Effector memory CD4-positive, alpha-beta T cell (primary cell): ENCODE measurements at regions not wholly inside any gene's neighbourhood (a gene's known extent, or its start where the extent isn't known, plus 50 kb on each side); places are given as distances from the start of the nearest gene placed in this dataset.
"Not testable (repeated sequence)": the region's sequence is repeated elsewhere in the genome, so short reads cannot be mapped to it uniquely, and the experiment has no call there.

Experiments used
- DNase-seq, 3 donors: peaks; one replicate each; pipeline ENCODE4 v3.0.0-alpha.2; 2020
- H3K27ac ChIP-seq: 2 replicates; pipeline ENCODE4 v1.7.0; 2013; ENCODE audit warnings: mild to moderate bottlenecking, low read length, moderate library complexity; ENCODE audit not compliant: insufficient read depth, poor library complexity, severe bottlenecking
- H3K27me3 ChIP-seq: replicated peaks from 2 replicates; pipeline ENCODE4 v1.7.0; 2013; ENCODE audit warnings: mild to moderate bottlenecking, low read length; ENCODE audit not compliant: insufficient read depth, control insufficient read depth, poor library complexity, severe bottlenecking
- H3K36me3 ChIP-seq: 2 replicates; pipeline ENCODE4 v1.7.0; 2013; ENCODE audit warnings: mild to moderate bottlenecking, low read length, moderate library complexity; ENCODE audit not compliant: control insufficient read depth, insufficient read depth
- H3K4me1 ChIP-seq: 2 replicates; pipeline ENCODE4 v1.7.0; 2013; ENCODE audit warnings: low read length, mild to moderate bottlenecking; ENCODE audit not compliant: control insufficient read depth, insufficient read depth, poor library complexity, severe bottlenecking
- H3K4me3 ChIP-seq: 2 replicates; pipeline ENCODE4 v1.7.0; 2013; ENCODE audit warnings: low read length, low read depth, mild to moderate bottlenecking; ENCODE audit not compliant: insufficient read depth, poor library complexity, severe bottlenecking
- H3K9me3 ChIP-seq: 2 replicates; pipeline ENCODE4 v1.7.0; 2013; ENCODE audit warnings: mild to moderate bottlenecking, low read length, moderate library complexity; ENCODE audit not compliant: control insufficient read depth

DNA sequence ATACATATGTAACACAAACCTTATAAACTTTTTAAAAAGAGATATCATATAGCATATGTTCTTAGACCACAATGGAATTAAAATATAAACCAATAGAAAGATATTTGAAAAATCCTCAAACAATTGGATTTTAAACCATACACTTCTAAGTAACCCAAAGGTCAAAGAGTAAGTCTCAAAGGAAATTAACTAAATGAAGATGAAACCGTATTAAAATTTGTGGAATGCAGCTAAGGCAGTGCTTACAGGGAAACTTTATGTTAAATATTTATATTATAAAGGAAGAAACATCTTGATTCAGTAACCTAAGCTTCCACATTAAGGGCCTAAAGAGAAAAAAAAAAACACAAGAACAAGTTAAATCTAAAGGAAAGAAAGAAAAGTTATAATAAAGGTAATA is 966.1 kb downstream of the SLC4A3 start:
- Histone ChIP-seq H3K27me3 (no peaks in the 10 kb centered on the region), H3K9me3 (no peaks in the 10 kb centered on the region), H3K4me1 (no peaks in the 10 kb centered on the region), H3K36me3 (no peaks in the 10 kb centered on the region), H3K4me3 (no peak overlapping the region), H3K27ac (no peak overlapping the region)
- DNase-seq = no peak

DNA sequence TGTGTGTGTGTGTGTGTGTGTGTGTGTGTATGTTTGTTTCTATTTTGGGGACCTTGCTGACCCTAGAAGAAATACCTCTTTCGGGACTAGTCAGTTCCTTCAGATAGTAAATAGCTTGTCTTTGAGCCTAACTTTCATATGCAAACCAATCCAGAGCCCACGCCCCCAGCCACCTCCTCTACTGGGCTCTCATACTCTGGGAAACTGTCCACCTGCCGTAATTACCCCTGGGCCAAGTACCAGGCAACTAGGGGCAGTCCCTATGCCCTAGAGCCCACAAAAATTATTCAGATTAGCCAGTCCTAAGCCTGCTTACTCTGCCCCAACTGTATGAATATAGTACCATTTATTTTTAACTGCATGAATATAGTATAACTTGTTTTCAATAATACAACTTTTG is 970.4 kb downstream of the EPHA4 start:
- H3K9me3 ChIP-seq = no peaks in the 10 kb centered on the region
- no peak overlapping the region for H3K27ac ChIP-seq
- no peaks in the 10 kb centered on the region for H3K27me3 ChIP-seq
- no peaks in the 10 kb centered on the region for H3K4me1 ChIP-seq
- DNase-seq = no peak
- H3K4me3 ChIP-seq = no peak overlapping the region
- H3K36me3 ChIP-seq = no peaks in the 10 kb centered on the region

- H3K9me3 ChIP-seq, H3K4me1 ChIP-seq, H3K4me3 ChIP-seq, H3K36me3 ChIP-seq, H3K27ac ChIP-seq, DNase-seq, H3K27me3 ChIP-seq: not testable (repeated sequence)
Observed at GRCh38 chr2:220613004-220613403, 959.1 kb downstream of the EPHA4 start.

DNA sequence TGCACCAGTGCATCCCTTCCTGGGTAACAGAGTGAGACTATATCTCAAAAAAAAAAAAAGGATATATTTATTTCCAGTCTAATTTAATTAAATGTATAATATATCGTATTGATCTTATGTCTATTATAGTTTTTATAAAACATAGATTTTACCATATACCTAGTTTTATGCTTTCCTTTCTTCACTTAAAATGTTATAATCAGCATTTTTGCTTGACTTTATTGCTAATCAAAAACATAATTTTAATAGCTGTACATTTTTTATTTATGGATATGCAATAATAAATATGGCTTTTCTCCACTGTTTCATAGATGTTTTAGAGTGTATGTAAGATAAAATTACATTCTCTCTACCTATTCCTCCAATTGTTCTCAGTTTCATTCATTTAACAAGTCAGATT is 958.0 kb downstream of the EPHA4 start:
- Histone ChIP-seq H3K36me3 (no peaks in the 10 kb centered on the region), H3K9me3 (no peaks in the 10 kb centered on the region), H3K4me1 (no peaks in the 10 kb centered on the region), H3K27ac (no peak overlapping the region), H3K27me3 (no peaks in the 10 kb centered on the region), H3K4me3 (no peak overlapping the region)
- DNase-seq = no peak

DNA sequence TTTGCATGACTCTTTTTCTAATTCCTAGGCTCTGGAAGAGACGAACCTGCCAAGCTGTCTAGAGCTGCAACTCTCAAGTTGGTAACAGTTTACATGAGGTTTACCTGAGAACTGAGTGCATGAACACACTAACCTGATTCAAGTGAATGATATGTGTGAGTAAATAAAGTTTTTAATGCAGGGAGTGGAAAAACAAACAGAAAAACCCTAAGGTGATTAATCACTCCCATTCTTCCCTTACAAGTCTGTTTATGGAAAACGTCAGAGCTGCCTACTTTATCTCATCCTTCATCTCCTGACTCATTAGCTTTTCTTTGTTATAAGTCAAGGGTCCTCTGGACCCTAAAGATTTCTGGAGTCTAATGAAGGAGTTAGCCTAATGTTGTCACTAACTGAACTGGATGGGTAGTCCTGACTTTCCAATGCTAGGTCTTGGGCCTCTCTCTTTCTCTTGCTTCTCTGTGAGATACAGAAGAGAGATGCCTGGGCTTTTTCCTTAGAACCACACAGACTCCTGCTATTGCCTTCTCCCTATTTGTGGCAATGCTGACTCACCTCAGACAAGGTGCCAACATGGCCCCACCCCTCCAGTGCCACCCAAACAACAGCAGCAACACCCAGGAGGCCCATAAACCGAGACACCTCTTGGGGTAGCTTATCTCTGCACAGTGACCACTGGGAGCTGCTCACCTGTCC is 952.4 kb downstream of the EPHA4 start:
- Histone ChIP-seq H3K36me3 (no peaks in the 10 kb centered on the region), H3K27ac (no peak overlapping the region), H3K9me3 (no peaks in the 10 kb centered on the region), H3K27me3 (no peaks in the 10 kb centered on the region), H3K4me3 (no peak overlapping the region), H3K4me1 (no peaks in the 10 kb centered on the region)
- no peak for DNase-seq

DNA sequence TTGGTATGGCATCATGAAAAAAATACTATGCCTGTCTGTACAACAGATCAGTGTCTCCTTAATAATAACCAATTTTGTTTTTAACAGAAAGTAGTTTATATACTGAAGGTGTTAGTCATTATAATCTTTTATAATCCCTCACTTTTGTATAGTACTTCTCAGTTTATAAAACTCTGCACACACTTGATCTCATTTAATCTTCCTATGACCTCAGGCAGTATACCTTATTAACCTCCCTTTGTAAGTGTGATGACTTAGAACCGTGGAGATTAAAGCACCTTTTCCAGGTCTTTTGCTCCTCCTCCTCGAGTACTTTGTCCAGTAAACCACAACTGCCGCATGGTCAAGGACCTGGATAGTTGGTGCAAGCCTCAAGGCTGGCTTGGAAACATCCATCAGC is 945.5 kb downstream of the EPHA4 start:
- Histone ChIP-seq H3K27me3 (no peaks in the 10 kb centered on the region), H3K27ac (no peak overlapping the region), H3K36me3 (no peaks in the 10 kb centered on the region), H3K9me3 (no peaks in the 10 kb centered on the region), H3K4me1 (no peaks in the 10 kb centered on the region), H3K4me3 (no peak overlapping the region)
- no peak for DNase-seq

GRCh38 chr2:220628252-220628651 is 943.9 kb downstream of the EPHA4 start:
- Histone ChIP-seq H3K4me1 (no peaks in the 10 kb centered on the region), H3K36me3 (no peaks in the 10 kb centered on the region), H3K4me3 (no peak overlapping the region), H3K27ac (no peak overlapping the region), H3K27me3 (no peaks in the 10 kb centered on the region), H3K9me3 (no peaks in the 10 kb centered on the region)
- DNase-seq = no peak

GRCh38 chr2:220641137-220641536 is 931.0 kb downstream of the EPHA4 start:
- Histone ChIP-seq H3K27me3 (no peaks in the 10 kb centered on the region), H3K9me3 (no peaks in the 10 kb centered on the region), H3K4me1 (no peaks in the 10 kb centered on the region), H3K36me3 (no peaks in the 10 kb centered on the region), H3K27ac (no peak overlapping the region), H3K4me3 (no peak overlapping the region)
- DNase-seq = no peak

GRCh38 chr2:220646424-220646823 is 925.7 kb downstream of the EPHA4 start:
- H3K4me1 ChIP-seq = no peaks in the 10 kb centered on the region
- H3K9me3 ChIP-seq = no peaks in the 10 kb centered on the region
- no peaks in the 10 kb centered on the region for H3K36me3 ChIP-seq
- H3K27me3 ChIP-seq = no peaks in the 10 kb centered on the region
- DNase-seq = no peak
- H3K4me3 ChIP-seq = no peak overlapping the region
- no peak overlapping the region for H3K27ac ChIP-seq

GRCh38 chr2:220648628-220649027 is 923.5 kb downstream of the EPHA4 start:
- Histone ChIP-seq H3K9me3 (no peaks in the 10 kb centered on the region), H3K27me3 (no peaks in the 10 kb centered on the region), H3K27ac (no peak overlapping the region), H3K4me3 (no peak overlapping the region), H3K4me1 (no peaks in the 10 kb centered on the region), H3K36me3 (no peaks in the 10 kb centered on the region)
- no peak for DNase-seq
